HCT116 (cell line): ENCODE measurements at regions not wholly inside any gene's neighbourhood (a gene's known extent, or its start where the extent isn't known, plus 50 kb on each side); places are given as distances from the start of the nearest gene placed in this dataset.

ENCODE experiments used
- ATAC-seq: fragments of 200-7000 bp; cut with Tn5 transposase; 2 replicates; pipeline ENCODE4 v1.9.1; 2020; ENCODE audit warnings: mild to moderate bottlenecking, moderate library complexity
- BruUV-seq: library from RNA; stranded (reverse); fragments of 400-500 nt; replicated peaks from 2 replicates; lab custom pipeline; 2021; lab: Mats Ljungman, UMichigan
- CTCF ChIA-PET: fragments of 300-600 bp; sonication (Branson Sonifier 250); formaldehyde crosslinking; loops from one replicate; lab custom pipeline; 2021; ENCODE audit warnings: antibody characterized with exemption; lab: Charles Lee
- POLR2A ChIA-PET: fragments of 300-600, 350-600 bp; sonication (Branson Sonifier 250); formaldehyde crosslinking; loops from one replicate; lab custom pipeline; 2021; ENCODE audit warnings: antibody characterized with exemption; lab: Charles Lee
- RAD21 ChIA-PET, 2 experiments: fragments of 300-600 bp; sonication (Branson Sonifier 250); formaldehyde crosslinking; loops; one replicate each; lab custom pipeline; 2023; ENCODE audit warnings: low total read pairs in 2 of 2; ENCODE audit not compliant: uncharacterized antibody in 2 of 2, unreplicated experiment in 2 of 2, low non-redundant PET in 1 of 2; lab: Charles Lee
- DNase-seq: peaks from one replicate; pipeline ENCODE4 v3.0.0-alpha.2; 2010; ENCODE audit warnings: low read depth, low spot score
- H2AFZ ChIP-seq: fragments of 200-600 bp; shearing (Covaris generic), sonication (generic); 2 replicates; pipeline ENCODE4 v1.6.1; 2017; ENCODE audit warnings: low read depth, mixed run types, mixed read lengths, antibody characterized with exemption, low read length; ENCODE audit not compliant: poor library complexity, severe bottlenecking
- H3K27ac ChIP-seq: 2 replicates; pipeline ENCODE4 v1.5.1; 2012; ENCODE audit warnings: low read depth, low read length
- H3K27me3 ChIP-seq: fragments of 200-600 bp; sonication (generic); 2 replicates; pipeline ENCODE4 v1.6.1; 2016; ENCODE audit warnings: mixed run types, low read length, mixed read lengths; ENCODE audit not compliant: insufficient read depth
- H3K36me3 ChIP-seq, 2 experiments: fragments of 200-500 bp in 1 of 2; fragments of 200-600 bp in 1 of 2; sonication (Bioruptor generic) in 1 of 2; sonication (generic) in 1 of 2; 2 replicates each; pipeline versions ENCODE4 v1.5.1 to v1.6.1; 2014 to 2016; ENCODE audit warnings: low read length in 2 of 2, inconsistent platforms in 1 of 2, mixed read lengths in 1 of 2, mixed run types in 1 of 2; ENCODE audit not compliant: insufficient read depth in 2 of 2, control insufficient read depth in 1 of 2
- H3K4me1 ChIP-seq, 2 experiments: fragments of 200-600 bp in 1 of 2; sonication (generic) in 1 of 2; 2 replicates each; pipeline versions ENCODE4 v1.5.1 to v1.6.1; 2012 to 2017; ENCODE audit warnings: low read length in 2 of 2, inconsistent platforms in 1 of 2, mild to moderate bottlenecking in 1 of 2, mixed read lengths in 1 of 2, mixed run types in 1 of 2, moderate library complexity in 1 of 2; ENCODE audit not compliant: insufficient read depth in 2 of 2, control insufficient read depth in 1 of 2
- H3K4me2 ChIP-seq: fragments of 200-600 bp; sonication (generic); 2 replicates; pipeline ENCODE4 v1.6.1; 2017; ENCODE audit warnings: mixed run types, low read length, mixed read lengths
- H3K4me3 ChIP-seq, 2 experiments: fragments of 200-600 bp in 1 of 2; sonication (generic) in 1 of 2; replicated peaks in 1 of 2; 2 replicates each; pipeline ENCODE4 v1.5.1; 2011 to 2016; ENCODE audit warnings: low read length in 2 of 2, control low read depth in 1 of 2, low read depth in 1 of 2, mild to moderate bottlenecking in 1 of 2, mixed read lengths in 1 of 2, mixed run types in 1 of 2
- H3K79me2 ChIP-seq: fragments of 200-600 bp; sonication (generic); 2 replicates; pipeline ENCODE4 v1.6.1; 2017; ENCODE audit warnings: mild to moderate bottlenecking, mixed run types, low read length, moderate library complexity, mixed read lengths; ENCODE audit not compliant: insufficient read depth
- H3K9ac ChIP-seq: fragments of 200-600 bp; sonication (generic); 2 replicates; pipeline ENCODE4 v1.6.1; 2016; ENCODE audit warnings: low read length, mixed read lengths
- H3K9me2 ChIP-seq: fragments of 200-600 bp; sonication (generic), shearing (Covaris generic); 2 replicates; pipeline ENCODE4 v1.6.1; 2017; ENCODE audit warnings: mixed run types, mild to moderate bottlenecking, moderate library complexity; ENCODE audit not compliant: insufficient read depth
- H3K9me3 ChIP-seq, 2 experiments: fragments of 200-500 bp in 1 of 2; fragments of 200-600 bp in 1 of 2; sonication (Bioruptor generic) in 1 of 2; sonication (generic) in 1 of 2; 2 replicates each; pipeline ENCODE4 v1.6.1; 2014 to 2017; ENCODE audit warnings: low read length in 2 of 2, mixed read lengths in 2 of 2, inconsistent platforms in 1 of 2, low read depth in 1 of 2, mild to moderate bottlenecking in 1 of 2, mixed run types in 1 of 2, moderate library complexity in 1 of 2; ENCODE audit not compliant: control insufficient read depth in 1 of 2, insufficient read depth in 1 of 2
- H4K20me1 ChIP-seq: fragments of 200-600 bp; sonication (generic), shearing (Covaris generic); 2 replicates; pipeline ENCODE4 v1.6.1; 2017; ENCODE audit warnings: mixed run types, mild to moderate bottlenecking, moderate library complexity; ENCODE audit not compliant: insufficient read depth
- CBX3 ChIP-seq: IDR thresholded peaks from 2 replicates; pipeline ENCODE4 v1.6.1; 2012; ENCODE audit warnings: low read depth
- CEBPB ChIP-seq: IDR thresholded peaks from 2 replicates; pipeline ENCODE4 v1.6.1; 2012; ENCODE audit warnings: low read depth
- EZH2 ChIP-seq: fragments of 200-600 bp; sonication (generic); IDR thresholded peaks from 2 replicates; pipeline ENCODE4 v1.6.1; 2017; ENCODE audit warnings: antibody characterized with exemption, mixed run types
- FOSL1 ChIP-seq: IDR thresholded peaks from 2 replicates; pipeline ENCODE4 v1.6.1; 2012; ENCODE audit warnings: low read depth
- POLR2AphosphoS5 ChIP-seq: IDR thresholded peaks from 2 replicates; pipeline ENCODE4 v1.6.1; 2011; ENCODE audit warnings: mild to moderate bottlenecking, low read depth, low read length, moderate library complexity
- SIN3A ChIP-seq: IDR thresholded peaks from 2 replicates; pipeline ENCODE4 v1.6.1; 2012; ENCODE audit warnings: low read depth
- SRF ChIP-seq: IDR thresholded peaks from 2 replicates; pipeline ENCODE4 v1.6.1; 2012; ENCODE audit warnings: low read depth
- YY1 ChIP-seq: IDR thresholded peaks from 2 replicates; pipeline ENCODE4 v1.6.1; 2011; ENCODE audit warnings: low read length, low read depth, moderate library complexity, mild to moderate bottlenecking; ENCODE audit not compliant: insufficient replicate concordance; ENCODE audit errors: extremely low read depth
- ZFX ChIP-seq: fragments of 450-650 bp; IDR thresholded peaks from 2 replicates; pipeline ENCODE4 v1.6.1; 2017
- ZNF274 ChIP-seq: fragments of 200-500 bp; sonication (Bioruptor generic); IDR thresholded peaks from 2 replicates; pipeline ENCODE4 v1.6.1; 2014; ENCODE audit warnings: mild to moderate bottlenecking, low read depth, low read length, inconsistent platforms
- intact Hi-C: fragments of 100-400 bp; cut with micrococcal nuclease; formaldehyde crosslinking; loops from 2 replicates; pipeline ENCODE4 v1.10.0; 2022
- TF ChIP-seq, protein P1 (sequence below): IDR thresholded peaks from 2 replicates; pipeline ENCODE4 v1.6.1; 2012
- TF ChIP-seq, protein P2 (sequence below): IDR thresholded peaks from 2 replicates; pipeline ENCODE4 v1.6.1; 2012
- TF ChIP-seq, protein P3 (sequence below): IDR thresholded peaks from 2 replicates; pipeline ENCODE4 v1.6.1; 2012; ENCODE audit warnings: low read depth

DNA sequence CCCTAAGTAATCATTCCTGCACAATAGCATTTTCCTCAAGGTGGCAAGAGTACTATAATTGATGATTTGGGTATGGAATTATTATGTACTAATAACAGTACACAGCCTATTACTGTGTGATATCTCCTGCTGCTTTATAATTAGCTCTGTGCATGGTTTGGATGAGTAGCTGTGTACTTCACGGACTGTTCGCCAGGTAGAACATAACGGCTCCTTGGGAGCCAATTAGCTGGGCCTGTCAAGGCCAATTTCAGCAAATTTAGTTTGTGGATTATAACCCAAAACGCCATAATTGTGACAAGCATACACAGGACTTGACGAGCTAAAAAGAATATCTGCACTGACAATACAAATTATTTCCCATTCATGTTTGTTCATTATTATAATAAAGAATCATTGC lies 1584.2 kb downstream of the SLITRK1 start:
- Histone ChIP-seq H2AFZ (no peak overlapping the region), H3K27ac (no peak overlapping the region), H3K9ac (no peak overlapping the region), H3K27me3 (no peaks in the 10 kb centered on the region), H3K36me3 (no peaks in the 10 kb centered on the region), H3K9me3 (no peaks in the 10 kb centered on the region), H4K20me1 (no peaks in the 10 kb centered on the region), H3K4me3 (no peak overlapping the region), H3K4me1 (no peaks in the 10 kb centered on the region), H3K9me2 (no peaks in the 10 kb centered on the region), H3K79me2 (no peaks in the 10 kb centered on the region), H3K4me2 (no peak overlapping the region)
- ATAC-seq (no peak), DNase-seq (no peak)
- intact Hi-C loops: no loop called here
- RAD21 ChIA-PET: no interaction called here
- no TSS peak for BruUV-seq
- POLR2A ChIA-PET: no interaction called here
- CTCF ChIA-PET: no interaction called here
- TF ChIP-seq ZNF274 (no peak), ZFX (no peak), SRF (no peak), SIN3A (no peak), EZH2 (no peak), FOSL1 (no peak), CBX3 (no peak), POLR2AphosphoS5 (no peak), YY1 (no peak), CEBPB (no peak)
- TF ChIP-seq, protein P1, sequence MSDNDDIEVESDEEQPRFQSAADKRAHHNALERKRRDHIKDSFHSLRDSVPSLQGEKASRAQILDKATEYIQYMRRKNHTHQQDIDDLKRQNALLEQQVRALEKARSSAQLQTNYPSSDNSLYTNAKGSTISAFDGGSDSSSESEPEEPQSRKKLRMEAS: no peak
- TF ChIP-seq, protein P2, sequence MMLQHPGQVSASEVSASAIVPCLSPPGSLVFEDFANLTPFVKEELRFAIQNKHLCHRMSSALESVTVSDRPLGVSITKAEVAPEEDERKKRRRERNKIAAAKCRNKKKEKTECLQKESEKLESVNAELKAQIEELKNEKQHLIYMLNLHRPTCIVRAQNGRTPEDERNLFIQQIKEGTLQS: no peak
- TF ChIP-seq, protein P3, sequence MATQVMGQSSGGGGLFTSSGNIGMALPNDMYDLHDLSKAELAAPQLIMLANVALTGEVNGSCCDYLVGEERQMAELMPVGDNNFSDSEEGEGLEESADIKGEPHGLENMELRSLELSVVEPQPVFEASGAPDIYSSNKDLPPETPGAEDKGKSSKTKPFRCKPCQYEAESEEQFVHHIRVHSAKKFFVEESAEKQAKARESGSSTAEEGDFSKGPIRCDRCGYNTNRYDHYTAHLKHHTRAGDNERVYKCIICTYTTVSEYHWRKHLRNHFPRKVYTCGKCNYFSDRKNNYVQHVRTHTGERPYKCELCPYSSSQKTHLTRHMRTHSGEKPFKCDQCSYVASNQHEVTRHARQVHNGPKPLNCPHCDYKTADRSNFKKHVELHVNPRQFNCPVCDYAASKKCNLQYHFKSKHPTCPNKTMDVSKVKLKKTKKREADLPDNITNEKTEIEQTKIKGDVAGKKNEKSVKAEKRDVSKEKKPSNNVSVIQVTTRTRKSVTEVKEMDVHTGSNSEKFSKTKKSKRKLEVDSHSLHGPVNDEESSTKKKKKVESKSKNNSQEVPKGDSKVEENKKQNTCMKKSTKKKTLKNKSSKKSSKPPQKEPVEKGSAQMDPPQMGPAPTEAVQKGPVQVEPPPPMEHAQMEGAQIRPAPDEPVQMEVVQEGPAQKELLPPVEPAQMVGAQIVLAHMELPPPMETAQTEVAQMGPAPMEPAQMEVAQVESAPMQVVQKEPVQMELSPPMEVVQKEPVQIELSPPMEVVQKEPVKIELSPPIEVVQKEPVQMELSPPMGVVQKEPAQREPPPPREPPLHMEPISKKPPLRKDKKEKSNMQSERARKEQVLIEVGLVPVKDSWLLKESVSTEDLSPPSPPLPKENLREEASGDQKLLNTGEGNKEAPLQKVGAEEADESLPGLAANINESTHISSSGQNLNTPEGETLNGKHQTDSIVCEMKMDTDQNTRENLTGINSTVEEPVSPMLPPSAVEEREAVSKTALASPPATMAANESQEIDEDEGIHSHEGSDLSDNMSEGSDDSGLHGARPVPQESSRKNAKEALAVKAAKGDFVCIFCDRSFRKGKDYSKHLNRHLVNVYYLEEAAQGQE: no peak
